GM19395 (cell line): ENCODE measurements at regions not wholly inside any gene's neighbourhood (a gene's known extent, or its start where the extent isn't known, plus 50 kb on each side); places are given as distances from the start of the nearest gene placed in this dataset.
"Not testable (repeated sequence)": the region's sequence is repeated elsewhere in the genome, so short reads cannot be mapped to it uniquely, and the experiment has no call there.

Experiments used
- ATAC-seq: cut with Tn5 transposase; IDR thresholded peaks from one replicate; pipeline ENCODE4 v1.9.1; 2021; ENCODE audit warnings: mild to moderate bottlenecking, moderate library complexity; ENCODE audit not compliant: unreplicated experiment

- no peak for ATAC-seq
Observed at GRCh38 chr7:29619111-29619510, 55.5 kb downstream of the PRR15 start.

GRCh38 chr7:29619848-29620555 is 56.4 kb downstream of the PRR15 start:
- ATAC-seq = no peak

- no peak for ATAC-seq
Observed at GRCh38 chr7:29620556-29620930, 56.9 kb downstream of the PRR15 start.

GRCh38 chr7:29622335-29623265 is 59.0 kb downstream of the PRR15 start:
- ATAC-seq = no peak

- no peak for ATAC-seq
Observed at GRCh38 chr7:29623973-29624372, 60.3 kb downstream of the PRR15 start.

GRCh38 chr7:29626730-29627129 is 63.1 kb downstream of the PRR15 start:
- ATAC-seq = no peak

GRCh38 chr7:29627631-29628030 is 64.0 kb downstream of the PRR15 start:
- ATAC-seq = no peak

- no peak for ATAC-seq
Observed at GRCh38 chr7:29629507-29629906, 65.9 kb downstream of the PRR15 start.

- not testable (repeated sequence) for ATAC-seq
Observed at GRCh38 chr7:29635067-29636008, 71.7 kb downstream of the PRR15 start.

- no peak for ATAC-seq
Observed at GRCh38 chr7:29636009-29636351, 72.3 kb downstream of the PRR15 start.

GRCh38 chr7:29637374-29637773 is 73.7 kb downstream of the PRR15 start:
- no peak for ATAC-seq

- not testable (repeated sequence) for ATAC-seq
Observed at GRCh38 chr7:29638841-29639240, 75.2 kb downstream of the PRR15 start.

- no peak for ATAC-seq
Observed at GRCh38 chr7:29639386-29639785, 75.8 kb downstream of the PRR15 start.

- no peak for ATAC-seq
Observed at GRCh38 chr7:29639886-29640595, 76.4 kb downstream of the PRR15 start.

GRCh38 chr7:29641651-29642050 is 78.0 kb downstream of the PRR15 start:
- no peak for ATAC-seq

GRCh38 chr7:29642494-29643155 is 79.0 kb downstream of the PRR15 start:
- no peak for ATAC-seq

GRCh38 chr7:29646116-29646515 is 82.5 kb downstream of the PRR15 start:
- not testable (repeated sequence) for ATAC-seq

- no peak for ATAC-seq
Observed at GRCh38 chr7:29647020-29647654, 83.5 kb downstream of the PRR15 start.

- not testable (repeated sequence) for ATAC-seq
Observed at GRCh38 chr7:29647691-29648210, 84.1 kb downstream of the PRR15 start.
